ENCODE measurements at regions not wholly inside any gene's neighbourhood (a gene's known extent, or its start where the extent isn't known, plus 50 kb on each side); places are given as distances from the start of the nearest gene placed in this dataset.

GRCh38 chr20:40592941-40593340 is 96.1 kb downstream of the MAFB start:
- ChIA-PET POLR2A (no interaction called here), CTCF (no interaction called here)
- Mint-ChIP-seq H3K9me3 (peaks cover 0 to 14% (median 3%) of the 10 kb centered on the region in 11 donors), H3K4me3 (no peak overlapping the region), H3K27ac (no peak overlapping the region), H3K4me1 (no peaks in the 10 kb centered on the region), H3K36me3 (peaks cover 0 to 14% (median 0%) of the 10 kb centered on the region in 5 donors), H3K27me3 (peaks cover 7 to 53% (median 36%) of the 10 kb centered on the region in 5 donors)
- Histone ChIP-seq H3K4me1 (ENCODE audit: control insufficient read depth in 2 of 2, insufficient read depth in 2 of 2, low read length in 2 of 2) (no peaks in the 10 kb centered on the region), H3K27ac (ENCODE audit: low read depth, low read length) (no peak overlapping the region), H3K9me3 (ENCODE audit: control insufficient read depth in 2 of 3, low read length in 3 of 3) (no peaks in the 10 kb centered on the region), H3K27me3 (ENCODE audit: control insufficient read depth in 2 of 2, insufficient read depth in 2 of 2, low read length in 2 of 2) (no peaks in the 10 kb centered on the region), H3K36me3 (ENCODE audit: control insufficient read depth in 2 of 3, insufficient read depth in 3 of 3, low read length in 3 of 3) (no peaks in the 10 kb centered on the region), H3K4me3 (ENCODE audit: low read length) (no peak overlapping the region)
- DNase-seq, result no peak
- no peak for ATAC-seq
- intact Hi-C loops (cut with micrococcal nuclease), result no loop called here

- Mint-ChIP-seq H3K9me3 (peaks cover 0 to 14% (median 2%) of the 10 kb centered on the region in 11 donors), H3K4me3 (no peak overlapping the region), H3K4me1 (no peaks in the 10 kb centered on the region), H3K36me3 (peaks cover 0 to 14% (median 0%) of the 10 kb centered on the region in 5 donors), H3K27me3 (peaks cover 0 to 50% (median 33%) of the 10 kb centered on the region in 5 donors), H3K27ac (no peak overlapping the region)
- DNase-seq (no peak), ATAC-seq (no peak)
- CTCF ChIA-PET, result no interaction called here
- intact Hi-C loops (cut with micrococcal nuclease), result no loop called here
- Histone ChIP-seq H3K27ac (ENCODE audit: low read depth, low read length) (no peak overlapping the region), H3K27me3 (ENCODE audit: control insufficient read depth in 2 of 2, insufficient read depth in 2 of 2, low read length in 2 of 2) (no peaks in the 10 kb centered on the region), H3K4me1 (ENCODE audit: control insufficient read depth in 2 of 2, insufficient read depth in 2 of 2, low read length in 2 of 2) (no peaks in the 10 kb centered on the region), H3K4me3 (ENCODE audit: low read length) (no peak overlapping the region), H3K36me3 (ENCODE audit: control insufficient read depth in 2 of 3, insufficient read depth in 3 of 3, low read length in 3 of 3) (no peaks in the 10 kb centered on the region), H3K9me3 (ENCODE audit: control insufficient read depth in 2 of 3, low read length in 3 of 3) (no peaks in the 10 kb centered on the region)
- POLR2A ChIA-PET, result no interaction called here
Observed at GRCh38 chr20:40591536-40591935, 97.5 kb downstream of the MAFB start.

GRCh38 chr20:40591119-40591518 is 97.9 kb downstream of the MAFB start:
- Histone ChIP-seq H3K27me3 (ENCODE audit: control insufficient read depth in 2 of 2, insufficient read depth in 2 of 2, low read length in 2 of 2) (no peaks in the 10 kb centered on the region), H3K4me3 (ENCODE audit: low read length) (no peak overlapping the region), H3K27ac (ENCODE audit: low read depth, low read length) (no peak overlapping the region), H3K36me3 (ENCODE audit: control insufficient read depth in 2 of 3, insufficient read depth in 3 of 3, low read length in 3 of 3) (no peaks in the 10 kb centered on the region), H3K9me3 (ENCODE audit: control insufficient read depth in 2 of 3, low read length in 3 of 3) (no peaks in the 10 kb centered on the region), H3K4me1 (ENCODE audit: control insufficient read depth in 2 of 2, insufficient read depth in 2 of 2, low read length in 2 of 2) (no peaks in the 10 kb centered on the region)
- no peak for DNase-seq
- no peak overlapping the region for H3K4me3 Mint-ChIP-seq
- H3K27ac Mint-ChIP-seq, result no peak overlapping the region
- no peak for ATAC-seq
- intact Hi-C loops (cut with micrococcal nuclease), result no loop called here
- CTCF ChIA-PET, result no interaction called here
- peaks cover 0 to 46% (median 33%) of the 10 kb centered on the region in 5 donors for H3K27me3 Mint-ChIP-seq
- POLR2A ChIA-PET, result no interaction called here
- no peaks in the 10 kb centered on the region for H3K4me1 Mint-ChIP-seq
- H3K9me3 Mint-ChIP-seq, result peaks cover 0 to 14% (median 2%) of the 10 kb centered on the region in 11 donors
- H3K36me3 Mint-ChIP-seq, result peaks cover 0 to 14% (median 0%) of the 10 kb centered on the region in 5 donors

GRCh38 chr20:40589581-40589980 is 99.5 kb downstream of the MAFB start:
- Histone ChIP-seq H3K9me3 (ENCODE audit: control insufficient read depth in 2 of 3, low read length in 3 of 3) (no peaks in the 10 kb centered on the region), H3K4me1 (ENCODE audit: control insufficient read depth in 2 of 2, insufficient read depth in 2 of 2, low read length in 2 of 2) (no peaks in the 10 kb centered on the region), H3K27ac (ENCODE audit: low read depth, low read length) (no peak overlapping the region), H3K27me3 (ENCODE audit: control insufficient read depth in 2 of 2, insufficient read depth in 2 of 2, low read length in 2 of 2) (no peaks in the 10 kb centered on the region), H3K36me3 (ENCODE audit: control insufficient read depth in 2 of 3, insufficient read depth in 3 of 3, low read length in 3 of 3) (no peaks in the 10 kb centered on the region), H3K4me3 (ENCODE audit: low read length) (no peak overlapping the region)
- ChIA-PET CTCF (no interaction called here), POLR2A (no interaction called here)
- Mint-ChIP-seq H3K4me1 (no peaks in the 10 kb centered on the region), H3K36me3 (peaks cover 0 to 9% (median 0%) of the 10 kb centered on the region in 5 donors), H3K27ac (no peak overlapping the region), H3K4me3 (no peak overlapping the region), H3K27me3 (peaks cover 0 to 36% (median 26%) of the 10 kb centered on the region in 5 donors), H3K9me3 (peaks cover 0 to 14% (median 1%) of the 10 kb centered on the region in 11 donors)
- ATAC-seq, result no peak
- no peak for DNase-seq
- intact Hi-C loops (cut with micrococcal nuclease), result no loop called here

GRCh38 chr20:40588891-40589290 is 100.1 kb downstream of the MAFB start:
- intact Hi-C loops (cut with micrococcal nuclease), result no loop called here
- no peak overlapping the region for H3K27ac Mint-ChIP-seq

GRCh38 chr20:40587038-40587437 is 102.0 kb downstream of the MAFB start:
- H3K4me1 Mint-ChIP-seq, result no peaks in the 10 kb centered on the region
- ChIA-PET CTCF (no interaction called here), POLR2A (no interaction called here)
- Histone ChIP-seq H3K27me3 (ENCODE audit: control insufficient read depth in 2 of 2, insufficient read depth in 2 of 2, low read length in 2 of 2) (no peaks in the 10 kb centered on the region), H3K36me3 (ENCODE audit: control insufficient read depth in 2 of 3, insufficient read depth in 3 of 3, low read length in 3 of 3) (no peaks in the 10 kb centered on the region), H3K9me3 (ENCODE audit: control insufficient read depth in 2 of 3, low read length in 3 of 3) (no peaks in the 10 kb centered on the region), H3K27ac (ENCODE audit: low read depth, low read length) (no peak overlapping the region), H3K4me1 (ENCODE audit: control insufficient read depth in 2 of 2, insufficient read depth in 2 of 2, low read length in 2 of 2) (no peaks in the 10 kb centered on the region), H3K4me3 (ENCODE audit: low read length) (no peak overlapping the region)
- intact Hi-C loops (cut with micrococcal nuclease), result no loop called here
- no peak for ATAC-seq
- H3K4me3 Mint-ChIP-seq, result no peak overlapping the region
- H3K36me3 Mint-ChIP-seq, result peaks cover 0 to 9% (median 0%) of the 10 kb centered on the region in 5 donors
- no peak for DNase-seq
- peaks cover 0 to 11% (median 1%) of the 10 kb centered on the region in 11 donors for H3K9me3 Mint-ChIP-seq
- no peak overlapping the region for H3K27ac Mint-ChIP-seq
- peaks cover 0 to 32% (median 20%) of the 10 kb centered on the region in 5 donors for H3K27me3 Mint-ChIP-seq

More at GRCh38 chr20:40588891-40589290, 100.1 kb downstream of the MAFB start:
- H3K4me1 Mint-ChIP-seq, result no peaks in the 10 kb centered on the region
- H3K9me3 ChIP-seq (ENCODE audit: control insufficient read depth in 2 of 3, low read length in 3 of 3), result no peaks in the 10 kb centered on the region
- H3K27ac ChIP-seq (ENCODE audit: low read depth, low read length), result no peak overlapping the region
- ChIA-PET CTCF (no interaction called here), POLR2A (no interaction called here)
- H3K4me1 ChIP-seq (ENCODE audit: control insufficient read depth in 2 of 2, insufficient read depth in 2 of 2, low read length in 2 of 2), result no peaks in the 10 kb centered on the region
- H3K27me3 Mint-ChIP-seq, result peaks cover 0 to 36% (median 24%) of the 10 kb centered on the region in 5 donors
- no peak overlapping the region for H3K4me3 ChIP-seq (ENCODE audit: low read length)
- no peaks in the 10 kb centered on the region for H3K36me3 ChIP-seq (ENCODE audit: control insufficient read depth in 2 of 3, insufficient read depth in 3 of 3, low read length in 3 of 3)
- peaks cover 0 to 9% (median 0%) of the 10 kb centered on the region in 5 donors for H3K36me3 Mint-ChIP-seq
- H3K4me3 Mint-ChIP-seq, result no peak overlapping the region
- H3K9me3 Mint-ChIP-seq, result peaks cover 0 to 14% (median 1%) of the 10 kb centered on the region in 11 donors
- DNase-seq, result no peak
- H3K27me3 ChIP-seq (ENCODE audit: control insufficient read depth in 2 of 2, insufficient read depth in 2 of 2, low read length in 2 of 2), result no peaks in the 10 kb centered on the region
- no peak for ATAC-seq

- Histone ChIP-seq H3K9me3 (ENCODE audit: control insufficient read depth in 2 of 3, low read length in 3 of 3) (no peaks in the 10 kb centered on the region), H3K36me3 (ENCODE audit: control insufficient read depth in 2 of 3, insufficient read depth in 3 of 3, low read length in 3 of 3) (no peaks in the 10 kb centered on the region), H3K4me3 (ENCODE audit: low read length) (no peak overlapping the region), H3K4me1 (ENCODE audit: control insufficient read depth in 2 of 2, insufficient read depth in 2 of 2, low read length in 2 of 2) (no peaks in the 10 kb centered on the region), H3K27ac (ENCODE audit: low read depth, low read length) (no peak overlapping the region), H3K27me3 (ENCODE audit: control insufficient read depth in 2 of 2, insufficient read depth in 2 of 2, low read length in 2 of 2) (no peaks in the 10 kb centered on the region)
- DNase-seq (no peak), ATAC-seq (no peak)
- Mint-ChIP-seq H3K9me3 (peaks cover 0 to 10% (median 0%) of the 10 kb centered on the region in 11 donors), H3K4me1 (no peaks in the 10 kb centered on the region), H3K36me3 (peaks cover 0 to 5% (median 0%) of the 10 kb centered on the region in 5 donors), H3K27ac (no peak overlapping the region), H3K4me3 (no peak overlapping the region), H3K27me3 (peaks cover 0 to 22% (median 16%) of the 10 kb centered on the region in 5 donors)
- ChIA-PET CTCF (no interaction called here), POLR2A (no interaction called here)
- intact Hi-C loops (cut with micrococcal nuclease), result no loop called here
Observed at GRCh38 chr20:40584130-40584809, 104.8 kb downstream of the MAFB start.

Data from naive thymus-derived CD4-positive, alpha-beta T cell (primary cell).